OCI-LY3 (cell line): ENCODE measurements at regions not wholly inside any gene's neighbourhood (a gene's known extent, or its start where the extent isn't known, plus 50 kb on each side); places are given as distances from the start of the nearest gene placed in this dataset.

Source experiments
- EZH2phosphoT487 ChIP-seq: fragments of 200-600 bp; shearing (Covaris generic); IDR thresholded peaks from 2 replicates; pipeline ENCODE4 v1.6.1; 2018; ENCODE audit warnings: antibody characterized with exemption, mixed run types, low read depth
- TF ChIP-seq, protein P1 (sequence below): fragments of 200-600, 300-600 bp; sonication (generic); IDR thresholded peaks from 2 replicates; pipeline ENCODE4 v1.5.1; 2014; ENCODE audit warnings: antibody characterized with exemption, low read length, low read depth

DNA sequence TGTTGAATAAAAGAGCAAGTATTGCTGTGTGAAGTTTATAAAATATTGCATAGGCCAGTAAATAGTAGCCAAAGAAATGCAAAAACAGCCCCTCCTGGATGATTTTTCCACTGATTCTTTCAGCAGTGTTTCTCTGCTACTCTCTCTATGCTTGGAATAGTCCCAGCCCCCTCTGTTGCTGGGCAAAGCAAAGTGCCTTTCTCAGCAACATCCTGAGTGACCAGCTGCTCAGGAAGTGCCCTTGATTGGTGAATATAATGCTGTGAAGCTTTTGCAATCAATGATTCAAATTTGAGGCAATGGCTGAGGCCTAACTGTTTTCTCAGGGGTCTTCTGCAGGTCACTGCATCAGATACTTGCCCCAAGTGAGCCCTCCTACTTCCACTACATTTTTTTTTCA, 656.7 kb downstream of the ZNF674 start:
- TF ChIP-seq, protein P1, sequence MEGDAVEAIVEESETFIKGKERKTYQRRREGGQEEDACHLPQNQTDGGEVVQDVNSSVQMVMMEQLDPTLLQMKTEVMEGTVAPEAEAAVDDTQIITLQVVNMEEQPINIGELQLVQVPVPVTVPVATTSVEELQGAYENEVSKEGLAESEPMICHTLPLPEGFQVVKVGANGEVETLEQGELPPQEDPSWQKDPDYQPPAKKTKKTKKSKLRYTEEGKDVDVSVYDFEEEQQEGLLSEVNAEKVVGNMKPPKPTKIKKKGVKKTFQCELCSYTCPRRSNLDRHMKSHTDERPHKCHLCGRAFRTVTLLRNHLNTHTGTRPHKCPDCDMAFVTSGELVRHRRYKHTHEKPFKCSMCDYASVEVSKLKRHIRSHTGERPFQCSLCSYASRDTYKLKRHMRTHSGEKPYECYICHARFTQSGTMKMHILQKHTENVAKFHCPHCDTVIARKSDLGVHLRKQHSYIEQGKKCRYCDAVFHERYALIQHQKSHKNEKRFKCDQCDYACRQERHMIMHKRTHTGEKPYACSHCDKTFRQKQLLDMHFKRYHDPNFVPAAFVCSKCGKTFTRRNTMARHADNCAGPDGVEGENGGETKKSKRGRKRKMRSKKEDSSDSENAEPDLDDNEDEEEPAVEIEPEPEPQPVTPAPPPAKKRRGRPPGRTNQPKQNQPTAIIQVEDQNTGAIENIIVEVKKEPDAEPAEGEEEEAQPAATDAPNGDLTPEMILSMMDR, result no peak
- TF ChIP-seq EZH2phosphoT487, result no peak
